ENCODE measurements at regions not wholly inside any gene's neighbourhood (a gene's known extent, or its start where the extent isn't known, plus 50 kb on each side); places are given as distances from the start of the nearest gene placed in this dataset.

GRCh38 chr15:63440265-63440648 is 58.6 kb upstream of the CA12 start:
- no peak for DNase-seq (ENCODE audit: low read depth in 1 of 2, low spot score in 1 of 2)
- Histone ChIP-seq H3K4me3 (no peak overlapping the region), H3K27ac (no peak overlapping the region), H3K36me3 (no peaks in the 10 kb centered on the region), H3K9me3 (ENCODE audit: low read depth) (no peaks in the 10 kb centered on the region), H3K27me3 (no peaks in the 10 kb centered on the region), H3K4me1 (ENCODE audit: low read depth) (peaks cover 15% of the 10 kb centered on the region)
- no peak for TF ChIP-seq CTCF (IDR thresholded peaks at IDR 0.05; ENCODE audit: low read depth, low read length)

- no peak for DNase-seq (ENCODE audit: low read depth in 1 of 2, low spot score in 1 of 2)
- Histone ChIP-seq H3K4me3 (no peak overlapping the region), H3K4me1 (ENCODE audit: low read depth) (peaks cover 15% of the 10 kb centered on the region), H3K27me3 (no peaks in the 10 kb centered on the region), H3K27ac (no peak overlapping the region), H3K9me3 (ENCODE audit: low read depth) (no peaks in the 10 kb centered on the region), H3K36me3 (no peaks in the 10 kb centered on the region)
- no peak for TF ChIP-seq CTCF (IDR thresholded peaks at IDR 0.05; ENCODE audit: low read depth, low read length)
Measured at GRCh38 chr15:63440756-63441155, 59.1 kb upstream of the CA12 start.

- H3K27me3 ChIP-seq = no peaks in the 10 kb centered on the region
- no peak overlapping the region for H3K4me3 ChIP-seq
- no peak for TF ChIP-seq CTCF (IDR thresholded peaks at IDR 0.05; ENCODE audit: low read depth, low read length)
- H3K36me3 ChIP-seq = no peaks in the 10 kb centered on the region
- H3K27ac ChIP-seq = no peak overlapping the region
- peaks cover 13% of the 10 kb centered on the region for H3K4me1 ChIP-seq (ENCODE audit: low read depth)
- no peaks in the 10 kb centered on the region for H3K9me3 ChIP-seq (ENCODE audit: low read depth)
- no peak for DNase-seq (ENCODE audit: low read depth in 1 of 2, low spot score in 1 of 2)
Measured at GRCh38 chr15:63441266-63441665, 59.6 kb upstream of the CA12 start.

DNA sequence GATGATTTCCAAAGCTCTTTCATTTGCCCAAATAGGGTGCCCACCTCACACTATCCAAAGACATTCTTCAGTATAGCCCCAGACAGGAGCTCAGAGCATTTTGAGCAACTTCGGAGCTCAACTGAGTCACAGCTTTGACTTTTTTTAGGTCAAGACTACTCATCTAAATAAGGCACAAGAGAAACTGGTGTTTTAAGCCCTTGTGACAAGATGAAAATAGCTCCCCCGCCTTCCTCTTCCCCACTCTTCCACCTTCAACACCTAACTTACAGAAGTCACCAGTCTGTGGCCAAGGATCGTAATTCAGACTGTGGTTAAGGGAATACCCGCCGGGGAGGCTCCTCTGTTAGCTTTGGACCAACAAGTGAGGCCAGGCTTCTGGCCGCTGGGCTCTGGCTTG is 60.4 kb upstream of the CA12 start:
- H3K36me3 ChIP-seq = no peaks in the 10 kb centered on the region
- H3K27me3 ChIP-seq = no peaks in the 10 kb centered on the region
- DNase-seq (ENCODE audit: low read depth in 1 of 2, low spot score in 1 of 2) = no peak
- H3K4me1 ChIP-seq (ENCODE audit: low read depth) = peaks cover 4% of the 10 kb centered on the region
- H3K9me3 ChIP-seq (ENCODE audit: low read depth) = no peaks in the 10 kb centered on the region
- no peak for TF ChIP-seq CTCF (IDR thresholded peaks at IDR 0.05; ENCODE audit: low read depth, low read length)
- H3K4me3 ChIP-seq = no peak overlapping the region
- H3K27ac ChIP-seq = no peak overlapping the region

GRCh38 chr15:63444611-63445010 is 59.8 kb upstream of the USP3 start:
- no peak for TF ChIP-seq CTCF (IDR thresholded peaks at IDR 0.05; ENCODE audit: low read depth, low read length)
- Histone ChIP-seq H3K9me3 (ENCODE audit: low read depth) (no peaks in the 10 kb centered on the region), H3K36me3 (no peaks in the 10 kb centered on the region), H3K4me1 (ENCODE audit: low read depth) (no peaks in the 10 kb centered on the region), H3K4me3 (no peak overlapping the region), H3K27ac (no peak overlapping the region), H3K27me3 (no peaks in the 10 kb centered on the region)
- no peak for DNase-seq (ENCODE audit: low read depth in 1 of 2, low spot score in 1 of 2)

GRCh38 chr15:63446255-63446654 is 58.1 kb upstream of the USP3 start:
- H3K36me3 ChIP-seq = no peaks in the 10 kb centered on the region
- no peaks in the 10 kb centered on the region for H3K4me1 ChIP-seq (ENCODE audit: low read depth)
- H3K9me3 ChIP-seq (ENCODE audit: low read depth) = no peaks in the 10 kb centered on the region
- H3K27ac ChIP-seq = no peak overlapping the region
- H3K27me3 ChIP-seq = no peaks in the 10 kb centered on the region
- no peak for TF ChIP-seq CTCF (IDR thresholded peaks at IDR 0.05; ENCODE audit: low read depth, low read length)
- DNase-seq (ENCODE audit: low read depth in 1 of 2, low spot score in 1 of 2) = no peak
- no peak overlapping the region for H3K4me3 ChIP-seq
